ENCODE measurements at regions not wholly inside any gene's neighbourhood (a gene's known extent, or its start where the extent isn't known, plus 50 kb on each side); places are given as distances from the start of the nearest gene placed in this dataset.
A peak's percentile ranks its signal among the peaks of the same experiment; 100 is the strongest.
"Not testable (repeated sequence)": the region's sequence is repeated elsewhere in the genome, so short reads cannot be mapped to it uniquely, and the experiment has no call there.

DNA sequence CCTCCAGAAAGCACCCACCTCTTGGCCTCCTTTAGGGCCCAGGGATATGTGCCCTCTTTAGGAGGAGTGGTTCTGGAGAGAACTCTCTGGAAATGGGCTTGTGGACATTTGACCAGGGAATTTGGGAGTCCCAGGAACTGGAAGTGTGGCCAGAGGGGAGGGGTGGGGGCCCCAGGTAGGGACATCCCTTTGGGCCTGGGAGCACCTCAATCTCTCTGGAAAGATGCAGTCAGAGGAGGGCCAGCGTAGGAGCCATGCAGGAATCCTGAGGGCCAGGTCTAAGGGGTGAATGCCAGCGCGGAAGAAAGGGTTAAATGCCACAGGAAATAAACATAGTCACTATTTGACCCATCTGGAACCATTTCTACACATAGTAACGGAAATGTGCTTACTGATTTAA lies 50.3 kb upstream of the ITGA11 start:
- no peak for DNase-seq (ENCODE audit: low read depth)

DNA sequence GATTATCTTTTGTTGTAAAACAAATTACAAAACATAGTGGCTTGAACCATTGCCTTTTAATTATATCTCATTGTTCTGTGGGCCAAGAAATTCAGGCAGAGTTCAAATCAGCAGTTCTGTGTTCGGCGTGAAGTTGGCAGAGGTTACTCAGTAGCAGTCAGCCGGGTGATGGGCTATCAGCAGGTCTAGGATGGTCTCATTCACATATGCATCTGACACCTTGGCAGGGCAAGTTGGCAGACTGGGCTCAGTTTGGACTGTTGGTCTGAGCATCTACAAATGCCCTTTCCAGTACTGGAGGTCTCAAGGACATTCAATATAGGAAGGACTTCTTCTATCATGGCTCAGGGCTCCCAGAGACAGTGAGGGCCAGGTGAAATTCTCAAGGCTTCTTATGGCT lies 51.2 kb upstream of the ITGA11 start:
- no peak for DNase-seq (ENCODE audit: low read depth)

DNA sequence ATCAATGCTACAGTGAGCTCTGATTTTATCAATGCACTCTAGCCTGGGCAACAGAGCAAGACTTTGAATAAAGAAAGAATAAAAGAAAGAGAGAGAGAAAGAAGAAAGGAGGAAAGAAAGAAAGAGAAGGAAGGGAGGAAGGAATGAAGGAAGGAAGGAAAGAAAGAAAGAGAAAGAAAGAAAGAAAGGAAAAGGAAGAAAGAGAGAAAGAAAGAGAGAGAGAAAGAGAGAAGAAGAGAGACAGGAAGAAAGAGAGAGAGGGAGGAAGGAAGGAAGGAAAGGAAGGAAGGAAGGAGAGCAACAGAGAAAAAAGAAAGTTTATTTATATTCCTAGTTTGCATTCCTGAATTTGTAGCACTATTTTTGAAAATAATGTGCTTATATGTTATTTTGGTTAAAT lies 52.3 kb upstream of the ITGA11 start:
- DNase-seq (ENCODE audit: low read depth) = no peak

DNA sequence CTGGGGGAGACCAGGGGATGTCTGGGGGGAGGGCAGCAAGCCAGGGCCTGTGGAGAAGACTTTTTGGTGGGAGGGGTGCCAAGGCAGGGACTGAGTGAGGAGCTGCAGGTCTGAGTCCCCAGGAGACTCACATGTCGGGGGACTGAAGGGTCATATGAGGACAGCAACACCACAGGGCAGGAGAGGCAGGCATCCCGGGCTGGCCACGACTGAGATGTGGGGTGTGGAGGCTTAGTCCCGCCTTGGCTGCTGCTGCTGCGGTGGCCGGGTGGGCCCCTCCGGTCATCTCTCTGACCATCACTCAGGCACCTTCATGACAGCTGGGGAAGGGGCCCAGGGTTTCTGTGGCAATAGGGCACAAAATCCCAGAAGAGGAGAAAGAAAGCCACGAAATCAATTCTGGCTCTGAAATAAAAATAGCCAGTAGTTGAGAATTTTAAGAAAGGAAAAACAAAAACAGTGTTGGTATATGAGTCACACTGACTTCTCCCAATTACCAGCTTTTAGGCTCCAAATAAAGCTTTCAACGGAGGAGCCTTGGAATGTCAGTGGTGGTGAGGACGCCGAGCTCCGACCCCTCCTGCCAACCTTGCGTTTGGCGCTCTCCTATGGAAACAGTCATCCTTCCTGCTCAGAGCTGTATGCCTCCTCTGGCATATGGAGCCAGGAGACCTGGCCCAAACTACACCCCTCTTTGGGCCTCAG lies 52.9 kb upstream of the ITGA11 start:
- peak; percentile 73 for DNase-seq (ENCODE audit: low read depth)

DNA sequence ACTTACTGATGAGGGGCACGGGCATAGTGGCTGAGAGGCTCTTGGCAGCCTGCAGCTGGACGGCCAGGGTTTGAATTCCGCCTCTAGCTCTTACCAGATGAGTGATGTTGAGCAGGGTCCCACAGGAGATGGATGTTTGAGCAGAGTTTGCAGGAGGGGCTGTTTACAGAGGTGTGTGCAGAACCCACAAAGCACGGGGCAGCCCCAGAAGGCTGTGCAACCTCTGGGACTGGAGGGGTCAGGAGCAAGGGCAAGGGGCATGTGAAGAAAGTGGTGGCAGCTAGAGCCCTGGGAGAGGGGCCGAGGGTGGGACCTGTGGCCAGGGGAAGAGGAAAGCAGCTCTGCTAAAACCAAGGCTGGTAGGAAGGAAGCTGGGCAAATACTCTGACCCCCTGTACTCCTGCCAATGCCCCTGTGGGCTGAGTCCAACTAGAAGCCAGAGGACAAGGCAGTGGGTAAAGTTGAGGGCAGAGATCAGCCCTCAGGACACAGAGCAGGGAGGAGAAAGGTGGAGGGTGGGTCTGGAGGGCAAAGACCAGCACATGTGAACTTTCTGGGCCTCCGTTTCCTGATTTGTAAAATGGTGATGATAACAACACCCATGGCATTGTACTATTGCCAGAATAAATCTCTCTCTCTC lies 53.9 kb upstream of the ITGA11 start:
- DNase-seq (ENCODE audit: low read depth) = no peak

DNA sequence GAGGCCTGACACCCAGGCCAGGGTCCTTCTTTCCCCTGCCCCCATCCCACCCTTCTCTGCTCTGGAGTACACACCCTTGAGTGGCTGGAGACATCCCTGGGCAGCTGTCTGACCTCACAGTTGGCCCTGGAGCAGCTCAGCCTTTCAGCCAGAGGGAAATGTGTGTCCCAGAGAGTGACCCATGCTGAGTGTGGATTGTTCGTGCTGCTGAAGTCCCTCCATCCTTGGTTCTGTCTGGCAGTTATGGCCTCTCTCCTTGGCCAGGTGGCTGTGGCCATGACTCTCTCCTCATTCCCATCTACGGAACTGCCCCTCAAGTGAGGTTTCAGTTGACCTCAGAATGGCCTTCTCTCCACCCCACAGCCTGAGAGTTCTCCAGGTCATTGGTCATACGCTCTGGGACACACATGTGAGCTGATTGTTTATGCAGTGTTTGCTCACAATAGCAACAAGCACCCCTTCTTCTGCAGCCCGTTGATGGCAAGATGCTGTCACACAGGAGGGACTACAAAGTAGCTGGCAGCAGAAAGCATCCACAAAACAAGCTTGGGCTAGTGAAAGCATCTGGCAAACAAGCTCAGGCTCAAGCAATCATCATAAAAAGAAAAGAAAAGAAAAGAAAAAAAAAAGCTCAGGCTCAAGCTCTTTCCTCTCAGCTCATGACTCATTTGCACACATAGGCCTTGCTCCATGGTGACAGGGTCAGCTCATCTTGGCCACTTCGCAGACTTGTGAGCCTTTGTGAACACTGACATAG lies 55.3 kb upstream of the ITGA11 start:
- DNase-seq (ENCODE audit: low read depth) = peak; percentile 69

DNA sequence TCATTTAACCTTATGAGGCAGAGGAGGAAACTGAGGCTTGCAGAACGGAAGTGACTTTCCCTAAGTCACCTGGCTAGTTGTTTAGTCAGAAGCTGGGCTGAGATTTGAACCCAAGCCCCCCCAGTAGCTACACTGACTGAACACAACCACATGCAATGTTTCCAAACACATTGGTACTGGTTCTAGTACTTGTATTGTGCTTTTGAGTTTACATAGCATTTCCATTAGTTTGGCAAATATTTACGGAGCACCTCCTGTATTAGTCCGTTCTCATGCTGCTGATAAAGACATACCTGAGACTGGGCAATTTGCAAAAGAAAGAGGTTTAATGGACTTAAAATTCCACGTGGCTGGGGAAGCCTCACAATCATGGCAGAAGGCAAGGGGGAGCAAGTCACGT lies 56.3 kb upstream of the ITGA11 start:
- no peak for DNase-seq (ENCODE audit: low read depth)

DNA sequence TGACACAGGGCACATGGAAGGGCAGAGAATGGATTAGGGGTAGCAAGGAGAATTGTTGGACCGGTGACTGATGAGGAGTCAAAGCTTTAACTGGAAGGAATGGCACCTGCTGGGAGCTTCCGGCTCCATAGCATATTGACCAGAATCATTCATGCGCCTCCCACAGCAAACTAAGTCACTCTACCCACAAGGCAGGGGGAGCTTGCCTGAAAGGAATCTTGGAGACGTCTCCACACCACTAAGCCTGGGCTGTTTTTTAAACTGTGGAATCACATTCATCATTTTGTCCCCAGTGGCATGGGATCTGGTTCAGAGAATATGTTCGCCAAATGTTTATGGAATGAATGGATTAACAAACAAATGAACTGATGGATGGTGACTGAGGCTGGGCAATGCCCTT lies 57.0 kb upstream of the ITGA11 start:
- no peak for DNase-seq (ENCODE audit: low read depth)

DNA sequence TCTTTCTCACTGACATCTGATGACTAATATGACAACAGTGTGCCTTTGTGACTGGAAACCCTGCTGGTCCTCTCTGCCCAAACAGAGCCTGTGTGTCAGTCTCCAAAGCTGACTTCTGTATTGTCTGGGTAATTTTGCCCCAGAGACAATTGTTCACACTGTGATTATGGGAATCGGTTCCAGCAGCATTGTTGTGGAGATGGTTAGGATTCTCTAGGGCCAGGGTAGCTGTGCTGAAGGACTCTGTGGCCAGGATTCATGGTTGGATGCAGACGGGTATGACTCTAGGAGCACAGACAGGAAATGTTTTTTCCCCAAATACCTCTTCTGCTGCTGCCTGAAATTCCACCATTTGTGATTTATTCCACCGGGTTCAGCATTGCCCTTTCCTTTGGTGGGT lies 57.5 kb upstream of the ITGA11 start:
- DNase-seq (ENCODE audit: low read depth) = no peak

DNA sequence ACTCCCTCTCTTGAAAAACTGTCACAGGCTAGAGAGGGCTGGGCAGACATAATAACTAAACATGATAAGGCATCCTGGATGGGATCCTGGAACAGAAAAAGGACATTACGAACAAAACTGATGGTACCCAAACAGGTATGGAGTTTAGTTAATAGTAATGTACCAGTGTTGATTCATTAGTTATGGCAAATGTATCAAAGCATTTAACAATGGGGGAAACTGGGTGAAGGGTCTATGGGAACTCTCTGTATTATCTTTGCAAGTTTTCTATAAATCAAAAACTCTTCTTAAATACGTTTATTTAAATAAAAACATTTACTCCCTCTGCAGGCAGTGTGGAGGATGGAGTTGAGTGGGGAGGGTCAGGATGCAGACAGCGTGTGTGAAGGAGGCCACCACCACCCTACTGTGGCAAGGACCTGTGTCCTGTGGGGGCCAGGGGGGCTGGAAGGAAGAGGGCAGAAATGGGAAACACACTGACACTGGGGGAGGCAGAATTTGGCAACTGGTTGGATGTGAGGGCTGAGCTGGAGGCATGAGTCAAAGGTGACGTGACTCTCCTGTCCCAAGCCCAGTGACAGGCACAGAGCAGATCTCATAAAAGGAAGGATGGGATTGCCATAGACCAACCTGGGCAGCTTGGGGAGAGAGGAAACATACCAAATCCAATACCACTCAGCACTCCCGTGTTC lies 59.6 kb upstream of the ITGA11 start:
- no peak for DNase-seq (ENCODE audit: low read depth)

DNA sequence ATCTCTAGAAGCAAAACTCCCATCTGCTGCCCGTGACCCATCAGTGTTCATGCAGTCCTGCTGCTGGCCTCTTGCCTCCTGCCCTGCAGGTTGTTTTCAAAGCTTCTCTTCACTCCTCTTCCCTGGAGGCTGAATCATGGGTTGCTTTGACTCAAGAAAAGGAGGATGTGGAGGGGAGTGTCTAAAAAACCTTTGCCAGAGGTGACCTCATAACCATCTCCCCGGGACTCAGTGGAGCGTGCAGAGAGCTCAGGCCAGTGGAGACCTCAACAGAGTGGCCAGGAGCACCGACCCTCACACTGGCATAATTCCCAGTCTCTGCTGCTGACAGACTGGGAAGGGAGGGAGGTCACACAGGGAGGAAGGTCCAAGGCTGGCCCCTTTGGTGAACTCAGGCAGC lies 60.9 kb upstream of the ITGA11 start:
- DNase-seq (ENCODE audit: low read depth) = no peak

DNA sequence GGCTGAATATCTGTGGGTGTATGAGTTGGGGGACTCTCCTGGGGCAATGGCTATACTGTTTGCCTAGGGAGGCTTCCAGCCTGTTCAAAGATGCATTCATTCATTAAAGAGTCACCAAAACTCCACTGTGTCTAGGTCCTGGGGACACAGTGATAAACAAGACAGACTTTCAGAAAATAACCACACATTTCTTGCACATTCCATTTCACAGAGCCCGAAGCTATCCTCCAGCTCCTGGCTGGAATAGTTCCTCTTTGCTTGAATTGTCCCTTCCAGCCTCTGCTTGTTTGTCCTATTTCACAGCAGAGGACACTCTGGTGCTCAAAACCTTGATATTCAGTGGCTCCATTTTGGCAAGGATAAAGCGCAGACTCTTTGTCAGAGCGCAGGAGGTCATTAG lies 61.7 kb upstream of the ITGA11 start:
- DNase-seq (ENCODE audit: low read depth) = no peak

DNA sequence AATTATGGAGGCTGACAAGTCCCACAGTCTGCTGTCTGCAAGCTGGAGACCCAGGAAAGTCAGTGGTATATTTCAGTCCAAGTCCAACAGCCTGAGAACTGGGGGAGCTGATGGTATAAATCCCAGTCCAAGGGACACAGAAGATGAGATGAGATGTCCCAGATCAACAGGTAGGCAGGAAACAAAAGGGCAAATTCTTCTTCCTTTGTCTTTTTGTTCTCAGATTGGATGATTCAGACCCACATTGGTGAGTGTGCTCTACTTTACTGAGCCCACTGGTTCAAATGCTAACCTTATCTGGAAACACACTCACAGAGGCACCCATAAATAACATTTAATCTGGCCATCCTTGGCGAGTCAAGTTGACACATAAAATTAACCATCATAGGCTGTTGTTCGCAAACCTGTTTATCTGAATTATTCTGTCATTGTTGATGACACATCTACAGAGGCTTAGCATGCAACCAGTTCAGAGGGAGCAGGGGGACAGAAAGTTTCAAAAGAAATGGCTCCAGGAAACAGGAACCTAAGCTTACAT lies 62.7 kb upstream of the ITGA11 start:
- no peak for DNase-seq (ENCODE audit: low read depth)

DNA sequence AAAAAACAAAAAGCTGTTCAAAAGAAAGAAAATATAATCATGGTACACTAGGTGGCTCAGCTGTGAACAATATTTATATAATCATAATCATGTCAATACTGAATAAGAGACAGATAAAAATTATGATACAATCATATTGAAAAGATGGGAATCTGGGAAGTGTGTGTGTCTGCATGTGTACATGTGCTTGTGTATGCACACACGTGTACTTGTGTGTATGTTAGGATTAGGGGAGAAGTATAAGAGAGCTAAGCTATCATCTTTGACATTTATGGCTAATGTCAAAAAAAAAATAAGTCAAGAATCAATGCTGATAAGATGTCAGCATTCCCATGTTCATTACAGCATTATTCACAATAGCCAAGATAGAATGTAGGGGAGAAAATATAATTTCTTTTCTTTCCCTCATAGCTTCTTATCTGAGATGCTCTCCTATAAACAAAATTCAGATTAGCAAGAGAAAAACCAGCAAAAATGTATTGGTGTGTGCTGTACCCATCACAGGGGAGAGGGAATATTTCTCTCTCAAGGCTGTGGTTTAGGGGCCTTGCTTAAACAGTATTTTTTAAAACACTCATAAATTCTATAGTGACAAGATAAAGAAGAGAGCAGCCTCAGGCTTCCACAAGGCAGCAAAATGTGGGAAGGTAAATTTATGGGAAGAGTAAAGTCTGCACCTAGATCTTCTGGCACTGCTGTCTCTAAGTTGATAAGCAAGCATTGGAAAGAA lies 63.4 kb upstream of the ITGA11 start:
- DNase-seq (ENCODE audit: low read depth) = no peak

DNA sequence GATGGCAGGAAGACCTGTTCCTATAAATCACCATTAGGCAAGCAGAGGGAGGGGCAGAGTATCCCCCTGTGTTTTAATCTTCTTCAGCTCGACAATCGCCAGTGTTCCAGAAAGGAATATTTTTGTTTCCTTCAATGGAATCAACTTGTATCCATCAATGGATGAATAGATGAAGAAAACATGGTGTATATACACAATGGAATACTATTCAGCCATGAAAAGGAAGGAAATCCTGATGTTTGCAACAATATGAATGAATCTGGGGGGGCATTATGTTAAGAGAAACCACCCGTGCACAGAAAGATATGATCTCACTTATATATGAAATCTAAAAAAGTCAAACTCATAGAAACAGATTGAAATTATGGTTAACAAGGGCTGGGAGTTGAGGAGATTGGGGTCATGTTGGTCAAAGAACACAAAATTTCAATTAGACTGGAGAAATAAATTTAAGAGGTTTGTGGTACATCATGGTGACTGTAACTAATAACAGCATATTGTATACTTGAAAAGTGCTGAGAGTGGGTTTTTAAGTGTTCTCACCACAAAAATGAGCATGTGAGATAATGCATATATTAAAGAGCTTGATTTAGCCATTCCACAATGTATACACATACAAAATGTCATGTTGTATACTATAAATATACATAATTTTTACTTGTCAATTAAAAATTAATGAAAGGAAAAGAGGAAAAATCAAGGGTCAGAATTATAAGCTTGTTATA lies 64.2 kb upstream of the ITGA11 start:
- no peak for DNase-seq (ENCODE audit: low read depth)

DNA sequence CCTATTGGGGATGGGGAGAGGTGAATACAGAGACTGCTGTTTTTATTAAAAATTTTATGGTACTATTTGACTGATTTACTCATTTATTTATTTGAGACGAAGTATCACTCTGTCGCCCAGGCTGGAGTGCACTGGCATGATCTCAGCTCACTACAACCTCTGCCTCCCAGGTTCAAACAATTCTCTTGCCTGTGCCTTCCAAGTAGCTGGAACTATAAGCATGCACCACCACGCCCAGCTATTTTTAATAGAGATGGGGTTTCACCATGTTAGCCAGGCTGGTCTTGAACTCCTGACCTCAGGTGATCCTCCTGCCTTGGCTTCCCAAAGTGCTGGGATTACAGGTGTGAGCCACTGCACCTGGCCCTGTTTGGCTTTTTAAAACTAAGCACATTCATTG lies 64.8 kb upstream of the ITGA11 start:
- not testable (repeated sequence) for DNase-seq (ENCODE audit: low read depth)

DNA sequence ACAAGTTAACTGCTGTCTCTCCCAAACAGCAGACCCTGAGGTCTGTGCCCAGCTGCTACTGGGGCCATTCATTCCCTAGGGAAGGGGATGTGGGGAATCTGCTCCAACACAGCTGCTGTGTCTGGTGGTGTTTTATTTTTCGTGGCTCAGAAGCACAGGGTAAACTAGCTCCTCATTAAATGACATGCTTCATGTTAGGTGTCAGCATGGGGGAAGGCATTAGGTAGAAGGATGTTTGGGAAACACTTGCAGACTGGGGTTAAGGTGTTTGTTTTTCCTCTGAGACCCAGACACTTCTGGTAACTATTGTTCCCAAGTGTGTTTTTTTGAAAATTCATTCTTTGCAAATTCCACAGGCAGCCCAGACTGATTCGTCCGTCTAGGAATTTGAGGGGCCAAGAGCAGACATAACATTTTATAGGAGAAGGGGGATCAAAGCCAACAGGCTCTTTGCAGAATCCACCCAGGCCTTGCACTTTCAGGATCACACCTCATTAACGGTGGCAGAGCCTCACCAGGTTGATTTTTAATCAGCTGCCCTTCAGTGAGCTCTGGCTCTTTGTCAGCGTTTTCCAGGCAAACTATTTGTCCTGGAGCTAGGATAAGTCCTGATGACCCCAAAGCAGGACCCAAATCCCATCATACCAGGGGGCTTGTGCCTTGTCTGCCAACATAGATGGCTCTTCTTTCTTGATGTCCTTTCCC lies 65.4 kb upstream of the ITGA11 start:
- DNase-seq (ENCODE audit: low read depth) = no peak

DNA sequence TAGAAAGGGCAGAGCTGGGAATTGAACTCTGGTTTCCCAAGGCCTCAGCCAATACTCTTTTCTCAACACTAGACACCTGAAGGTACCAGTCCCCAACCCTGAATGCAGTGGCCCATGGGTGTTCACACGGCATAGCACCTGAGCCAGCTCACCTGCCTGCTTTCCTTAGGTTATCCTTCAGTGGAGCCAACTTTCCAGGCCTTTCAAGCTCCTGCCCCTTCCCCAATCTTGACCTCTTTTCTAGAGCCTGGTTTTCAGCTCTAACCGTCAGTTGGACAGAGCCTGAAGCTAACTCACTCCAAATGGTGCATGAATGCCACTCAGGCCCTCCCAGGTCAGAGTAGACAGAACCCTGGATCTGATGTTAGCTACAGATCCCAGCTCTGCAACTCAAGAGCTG lies 66.1 kb upstream of the ITGA11 start:
- DNase-seq (ENCODE audit: low read depth) = no peak

DNA sequence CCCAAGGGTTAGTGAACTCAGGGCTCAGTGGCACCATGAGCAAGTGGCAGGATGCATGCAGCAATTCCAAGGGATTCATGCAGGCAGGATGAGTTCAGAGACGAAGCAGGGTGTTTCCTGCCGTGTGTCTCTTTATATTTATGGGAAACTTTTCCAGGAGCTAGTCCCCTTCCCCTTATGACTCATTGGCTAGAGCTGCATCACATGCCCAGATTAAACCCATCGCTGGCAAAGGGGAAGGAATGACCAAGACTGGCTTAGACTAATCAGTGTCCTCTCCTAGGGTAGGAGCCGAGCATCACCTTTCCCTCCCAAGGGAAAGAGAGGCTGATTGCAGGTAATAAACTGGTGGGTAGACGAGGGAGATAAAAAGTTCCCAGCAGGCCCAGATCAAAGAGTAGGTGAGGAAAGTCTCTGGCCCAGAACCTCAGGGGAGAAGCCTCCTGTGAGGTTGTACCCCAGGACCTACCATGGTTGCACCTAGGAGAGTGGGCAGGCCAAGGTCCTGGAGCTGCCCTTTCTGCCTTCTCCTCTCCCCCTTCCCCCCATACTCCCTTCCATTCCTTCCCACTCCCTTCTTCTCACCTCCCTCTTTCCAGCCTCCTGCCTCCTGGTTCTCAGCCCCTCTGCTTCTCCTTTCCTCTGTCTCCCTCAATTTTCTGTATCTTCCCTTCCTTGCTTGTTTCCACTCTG lies 67.8 kb upstream of the ITGA11 start:
- DNase-seq (ENCODE audit: low read depth) = no peak

Measured in GM04504 (cell line).